ENCODE measurements at regions not wholly inside any gene's neighbourhood (a gene's known extent, or its start where the extent isn't known, plus 50 kb on each side); places are given as distances from the start of the nearest gene placed in this dataset.
A peak's percentile ranks its signal among the peaks of the same experiment; 100 is the strongest.

- no peak overlapping the region for H3K4me3 Mint-ChIP-seq
- H3K36me3 Mint-ChIP-seq (ENCODE audit: low read depth): no peaks in the 10 kb centered on the region
- H3K27ac Mint-ChIP-seq: peak overlapping the region in 2 of 3 experiments; percentile 94 to 95
- peaks cover 60% of the 10 kb centered on the region for H3K4me1 Mint-ChIP-seq
- no peak for TF ChIP-seq CTCF (IDR thresholded peaks at IDR 0.05; ENCODE audit: unreplicated experiment in 3 of 3)
- H3K27me3 Mint-ChIP-seq (ENCODE audit: low read depth): no peaks in the 10 kb centered on the region
- no peaks in the 10 kb centered on the region for H3K9me3 Mint-ChIP-seq
Observed at GRCh38 chr11:112837162-112837826, 123.9 kb upstream of the NCAM1 start.

- peaks cover 53% of the 10 kb centered on the region for H3K4me1 Mint-ChIP-seq
- H3K36me3 Mint-ChIP-seq (ENCODE audit: low read depth): no peaks in the 10 kb centered on the region
- no peak overlapping the region for H3K4me3 Mint-ChIP-seq
- H3K27me3 Mint-ChIP-seq (ENCODE audit: low read depth): no peaks in the 10 kb centered on the region
- peak overlapping the region in 2 of 3 experiments; percentile 4 to 95 for H3K27ac Mint-ChIP-seq
- no peak for TF ChIP-seq CTCF (IDR thresholded peaks at IDR 0.05; ENCODE audit: unreplicated experiment in 3 of 3)
- no peaks in the 10 kb centered on the region for H3K9me3 Mint-ChIP-seq
Observed at GRCh38 chr11:112839051-112839450, 122.2 kb upstream of the NCAM1 start.

GRCh38 chr11:112841729-112842128, 119.5 kb upstream of the NCAM1 start:
- Mint-ChIP-seq H3K9me3 (no peaks in the 10 kb centered on the region), H3K27me3 (ENCODE audit: low read depth) (no peaks in the 10 kb centered on the region), H3K4me1 (peaks cover 26% of the 10 kb centered on the region), H3K4me3 (no peak overlapping the region), H3K36me3 (ENCODE audit: low read depth) (no peaks in the 10 kb centered on the region), H3K27ac (peak overlapping the region in 1 of 3 experiments; percentile 72)
- TF ChIP-seq CTCF (IDR thresholded peaks at IDR 0.05; ENCODE audit: unreplicated experiment in 3 of 3): no peak

- no peak for TF ChIP-seq CTCF (IDR thresholded peaks at IDR 0.05; ENCODE audit: unreplicated experiment in 3 of 3)
- Mint-ChIP-seq H3K4me1 (peaks cover 22% of the 10 kb centered on the region), H3K27ac (peak overlapping the region in 1 of 3 experiments; percentile 72), H3K4me3 (no peak overlapping the region), H3K27me3 (ENCODE audit: low read depth) (no peaks in the 10 kb centered on the region), H3K9me3 (no peaks in the 10 kb centered on the region), H3K36me3 (ENCODE audit: low read depth) (no peaks in the 10 kb centered on the region)
Observed at GRCh38 chr11:112842151-112842550, 119.1 kb upstream of the NCAM1 start.

- H3K4me1 Mint-ChIP-seq: peaks cover 6% of the 10 kb centered on the region
- no peak for TF ChIP-seq CTCF (IDR thresholded peaks at IDR 0.05; ENCODE audit: unreplicated experiment in 3 of 3)
- H3K9me3 Mint-ChIP-seq: no peaks in the 10 kb centered on the region
- H3K27ac Mint-ChIP-seq: no peak overlapping the region
- no peaks in the 10 kb centered on the region for H3K36me3 Mint-ChIP-seq (ENCODE audit: low read depth)
- H3K27me3 Mint-ChIP-seq (ENCODE audit: low read depth): no peaks in the 10 kb centered on the region
- H3K4me3 Mint-ChIP-seq: no peak overlapping the region
Observed at GRCh38 chr11:112844517-112844916, 116.7 kb upstream of the NCAM1 start.

- peaks cover 7% of the 10 kb centered on the region for H3K4me1 Mint-ChIP-seq
- no peaks in the 10 kb centered on the region for H3K36me3 Mint-ChIP-seq (ENCODE audit: low read depth)
- no peak overlapping the region for H3K27ac Mint-ChIP-seq
- H3K4me3 Mint-ChIP-seq: no peak overlapping the region
- no peaks in the 10 kb centered on the region for H3K9me3 Mint-ChIP-seq
- no peaks in the 10 kb centered on the region for H3K27me3 Mint-ChIP-seq (ENCODE audit: low read depth)
- TF ChIP-seq CTCF (IDR thresholded peaks at IDR 0.05; ENCODE audit: unreplicated experiment in 3 of 3): no peak
Observed at GRCh38 chr11:112847568-112847967, 113.7 kb upstream of the NCAM1 start.
